ENCODE measurements at regions not wholly inside any gene's neighbourhood (a gene's known extent, or its start where the extent isn't known, plus 50 kb on each side); places are given as distances from the start of the nearest gene placed in this dataset.

DNA sequence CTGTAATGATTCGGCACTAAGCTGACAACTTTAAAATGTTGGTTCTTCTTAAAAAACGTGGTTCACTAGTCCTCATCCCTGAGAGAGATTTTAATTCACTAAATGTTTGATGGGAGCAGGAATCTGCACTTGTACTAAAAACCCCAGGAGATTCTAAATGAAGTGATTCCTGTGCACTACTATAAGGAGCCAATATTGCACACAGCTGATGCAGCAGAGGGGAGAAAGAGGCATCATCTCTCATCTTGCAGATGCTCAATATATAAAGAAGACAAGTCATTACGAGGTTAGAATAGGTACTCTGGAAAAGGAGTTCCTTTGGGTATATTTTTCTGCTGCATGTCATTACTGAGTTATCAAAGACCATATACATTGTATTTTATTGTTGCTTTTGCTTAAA is 207.6 kb upstream of the RASGEF1B start (continued):
- TF ChIP-seq, protein P1, sequence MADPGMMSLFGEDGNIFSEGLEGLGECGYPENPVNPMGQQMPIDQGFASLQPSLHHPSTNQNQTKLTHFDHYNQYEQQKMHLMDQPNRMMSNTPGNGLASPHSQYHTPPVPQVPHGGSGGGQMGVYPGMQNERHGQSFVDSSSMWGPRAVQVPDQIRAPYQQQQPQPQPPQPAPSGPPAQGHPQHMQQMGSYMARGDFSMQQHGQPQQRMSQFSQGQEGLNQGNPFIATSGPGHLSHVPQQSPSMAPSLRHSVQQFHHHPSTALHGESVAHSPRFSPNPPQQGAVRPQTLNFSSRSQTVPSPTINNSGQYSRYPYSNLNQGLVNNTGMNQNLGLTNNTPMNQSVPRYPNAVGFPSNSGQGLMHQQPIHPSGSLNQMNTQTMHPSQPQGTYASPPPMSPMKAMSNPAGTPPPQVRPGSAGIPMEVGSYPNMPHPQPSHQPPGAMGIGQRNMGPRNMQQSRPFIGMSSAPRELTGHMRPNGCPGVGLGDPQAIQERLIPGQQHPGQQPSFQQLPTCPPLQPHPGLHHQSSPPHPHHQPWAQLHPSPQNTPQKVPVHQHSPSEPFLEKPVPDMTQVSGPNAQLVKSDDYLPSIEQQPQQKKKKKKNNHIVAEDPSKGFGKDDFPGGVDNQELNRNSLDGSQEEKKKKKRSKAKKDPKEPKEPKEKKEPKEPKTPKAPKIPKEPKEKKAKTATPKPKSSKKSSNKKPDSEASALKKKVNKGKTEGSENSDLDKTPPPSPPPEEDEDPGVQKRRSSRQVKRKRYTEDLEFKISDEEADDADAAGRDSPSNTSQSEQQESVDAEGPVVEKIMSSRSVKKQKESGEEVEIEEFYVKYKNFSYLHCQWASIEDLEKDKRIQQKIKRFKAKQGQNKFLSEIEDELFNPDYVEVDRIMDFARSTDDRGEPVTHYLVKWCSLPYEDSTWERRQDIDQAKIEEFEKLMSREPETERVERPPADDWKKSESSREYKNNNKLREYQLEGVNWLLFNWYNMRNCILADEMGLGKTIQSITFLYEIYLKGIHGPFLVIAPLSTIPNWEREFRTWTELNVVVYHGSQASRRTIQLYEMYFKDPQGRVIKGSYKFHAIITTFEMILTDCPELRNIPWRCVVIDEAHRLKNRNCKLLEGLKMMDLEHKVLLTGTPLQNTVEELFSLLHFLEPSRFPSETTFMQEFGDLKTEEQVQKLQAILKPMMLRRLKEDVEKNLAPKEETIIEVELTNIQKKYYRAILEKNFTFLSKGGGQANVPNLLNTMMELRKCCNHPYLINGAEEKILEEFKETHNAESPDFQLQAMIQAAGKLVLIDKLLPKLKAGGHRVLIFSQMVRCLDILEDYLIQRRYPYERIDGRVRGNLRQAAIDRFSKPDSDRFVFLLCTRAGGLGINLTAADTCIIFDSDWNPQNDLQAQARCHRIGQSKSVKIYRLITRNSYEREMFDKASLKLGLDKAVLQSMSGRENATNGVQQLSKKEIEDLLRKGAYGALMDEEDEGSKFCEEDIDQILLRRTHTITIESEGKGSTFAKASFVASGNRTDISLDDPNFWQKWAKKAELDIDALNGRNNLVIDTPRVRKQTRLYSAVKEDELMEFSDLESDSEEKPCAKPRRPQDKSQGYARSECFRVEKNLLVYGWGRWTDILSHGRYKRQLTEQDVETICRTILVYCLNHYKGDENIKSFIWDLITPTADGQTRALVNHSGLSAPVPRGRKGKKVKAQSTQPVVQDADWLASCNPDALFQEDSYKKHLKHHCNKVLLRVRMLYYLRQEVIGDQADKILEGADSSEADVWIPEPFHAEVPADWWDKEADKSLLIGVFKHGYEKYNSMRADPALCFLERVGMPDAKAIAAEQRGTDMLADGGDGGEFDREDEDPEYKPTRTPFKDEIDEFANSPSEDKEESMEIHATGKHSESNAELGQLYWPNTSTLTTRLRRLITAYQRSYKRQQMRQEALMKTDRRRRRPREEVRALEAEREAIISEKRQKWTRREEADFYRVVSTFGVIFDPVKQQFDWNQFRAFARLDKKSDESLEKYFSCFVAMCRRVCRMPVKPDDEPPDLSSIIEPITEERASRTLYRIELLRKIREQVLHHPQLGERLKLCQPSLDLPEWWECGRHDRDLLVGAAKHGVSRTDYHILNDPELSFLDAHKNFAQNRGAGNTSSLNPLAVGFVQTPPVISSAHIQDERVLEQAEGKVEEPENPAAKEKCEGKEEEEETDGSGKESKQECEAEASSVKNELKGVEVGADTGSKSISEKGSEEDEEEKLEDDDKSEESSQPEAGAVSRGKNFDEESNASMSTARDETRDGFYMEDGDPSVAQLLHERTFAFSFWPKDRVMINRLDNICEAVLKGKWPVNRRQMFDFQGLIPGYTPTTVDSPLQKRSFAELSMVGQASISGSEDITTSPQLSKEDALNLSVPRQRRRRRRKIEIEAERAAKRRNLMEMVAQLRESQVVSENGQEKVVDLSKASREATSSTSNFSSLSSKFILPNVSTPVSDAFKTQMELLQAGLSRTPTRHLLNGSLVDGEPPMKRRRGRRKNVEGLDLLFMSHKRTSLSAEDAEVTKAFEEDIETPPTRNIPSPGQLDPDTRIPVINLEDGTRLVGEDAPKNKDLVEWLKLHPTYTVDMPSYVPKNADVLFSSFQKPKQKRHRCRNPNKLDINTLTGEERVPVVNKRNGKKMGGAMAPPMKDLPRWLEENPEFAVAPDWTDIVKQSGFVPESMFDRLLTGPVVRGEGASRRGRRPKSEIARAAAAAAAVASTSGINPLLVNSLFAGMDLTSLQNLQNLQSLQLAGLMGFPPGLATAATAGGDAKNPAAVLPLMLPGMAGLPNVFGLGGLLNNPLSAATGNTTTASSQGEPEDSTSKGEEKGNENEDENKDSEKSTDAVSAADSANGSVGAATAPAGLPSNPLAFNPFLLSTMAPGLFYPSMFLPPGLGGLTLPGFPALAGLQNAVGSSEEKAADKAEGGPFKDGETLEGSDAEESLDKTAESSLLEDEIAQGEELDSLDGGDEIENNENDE (IDR thresholded peaks at IDR 0.05; ENCODE audit: insufficient replicate concordance, low read length) = no peak
- TF ChIP-seq TCF12 (IDR thresholded peaks at IDR 0.05; ENCODE audit: low read depth, low read length) (no peak), EP300 (IDR thresholded peaks at IDR 0.05; ENCODE audit: borderline replicate concordance in 1 of 2, low read depth in 2 of 2, low read length in 2 of 2) (no peak), TAF1 (IDR thresholded peaks at IDR 0.05; ENCODE audit: low read depth, low read length) (no peak), JUN (IDR thresholded peaks at IDR 0.05; ENCODE audit: low read depth, low read length) (no peak), PHF8 (conservative IDR thresholded peaks at IDR 0.05; ENCODE audit: low read depth, low read length) (no peak), SP1 (IDR thresholded peaks at IDR 0.05; ENCODE audit: low read depth, low read length) (no peak), CTBP2 (IDR thresholded peaks at IDR 0.05; ENCODE audit: borderline replicate concordance, insufficient read depth, insufficient read length, low read length) (no peak)
- TF ChIP-seq, protein P2, sequence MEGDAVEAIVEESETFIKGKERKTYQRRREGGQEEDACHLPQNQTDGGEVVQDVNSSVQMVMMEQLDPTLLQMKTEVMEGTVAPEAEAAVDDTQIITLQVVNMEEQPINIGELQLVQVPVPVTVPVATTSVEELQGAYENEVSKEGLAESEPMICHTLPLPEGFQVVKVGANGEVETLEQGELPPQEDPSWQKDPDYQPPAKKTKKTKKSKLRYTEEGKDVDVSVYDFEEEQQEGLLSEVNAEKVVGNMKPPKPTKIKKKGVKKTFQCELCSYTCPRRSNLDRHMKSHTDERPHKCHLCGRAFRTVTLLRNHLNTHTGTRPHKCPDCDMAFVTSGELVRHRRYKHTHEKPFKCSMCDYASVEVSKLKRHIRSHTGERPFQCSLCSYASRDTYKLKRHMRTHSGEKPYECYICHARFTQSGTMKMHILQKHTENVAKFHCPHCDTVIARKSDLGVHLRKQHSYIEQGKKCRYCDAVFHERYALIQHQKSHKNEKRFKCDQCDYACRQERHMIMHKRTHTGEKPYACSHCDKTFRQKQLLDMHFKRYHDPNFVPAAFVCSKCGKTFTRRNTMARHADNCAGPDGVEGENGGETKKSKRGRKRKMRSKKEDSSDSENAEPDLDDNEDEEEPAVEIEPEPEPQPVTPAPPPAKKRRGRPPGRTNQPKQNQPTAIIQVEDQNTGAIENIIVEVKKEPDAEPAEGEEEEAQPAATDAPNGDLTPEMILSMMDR (IDR thresholded peaks at IDR 0.05; ENCODE audit: control extremely low read depth in 1 of 3, insufficient read depth in 1 of 3, low read depth in 1 of 3, low read length in 3 of 3) = no peak

Data from H1 (cell line).